Cardiac septum (tissue), 1 donor: ENCODE measurements at regions not wholly inside any gene's neighbourhood (a gene's known extent, or its start where the extent isn't known, plus 50 kb on each side); places are given as distances from the start of the nearest gene placed in this dataset.
"Not testable (repeated sequence)": the region's sequence is repeated elsewhere in the genome, so short reads cannot be mapped to it uniquely, and the experiment has no call there.

Experiments
- DNase-seq: peaks from one replicate; pipeline ENCODE4 v3.0.0-alpha.2; 2020; ENCODE audit warnings: low spot score
- intact Hi-C: fragments of 100-400 bp; cut with DNase I; formaldehyde crosslinking; loops from one replicate; pipeline ENCODE4 v1.14.0; 2022
- donor health status: DM: no; HTN: no; CAD: no.

DNA sequence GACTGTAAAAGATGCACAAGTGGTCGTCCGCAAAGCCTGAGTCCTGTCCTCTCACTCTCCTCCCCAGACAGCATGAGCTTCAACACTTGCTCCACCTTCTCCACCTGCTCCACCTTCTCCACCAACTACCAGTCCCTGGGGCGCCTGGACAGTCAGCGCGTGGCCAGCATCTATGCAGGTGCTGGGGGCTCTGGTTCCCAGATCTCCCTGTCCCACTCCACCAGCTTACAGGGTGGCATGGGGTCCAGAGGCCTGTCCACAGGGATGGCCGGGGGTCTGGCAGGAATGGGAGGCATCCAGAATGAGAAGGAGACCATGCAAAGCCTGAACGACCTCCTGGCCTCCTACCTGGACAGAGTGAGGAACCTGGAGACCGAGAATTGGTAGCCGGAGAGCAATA lies 162.2 kb upstream of the NT5E start:
- no peak for DNase-seq
- intact Hi-C loops: no loop called here

- intact Hi-C loops: no loop called here
- DNase-seq: no peak
These were observed 162.7 kb upstream of the NT5E start for GRCh38 chr6:85287158-85287557.

DNA sequence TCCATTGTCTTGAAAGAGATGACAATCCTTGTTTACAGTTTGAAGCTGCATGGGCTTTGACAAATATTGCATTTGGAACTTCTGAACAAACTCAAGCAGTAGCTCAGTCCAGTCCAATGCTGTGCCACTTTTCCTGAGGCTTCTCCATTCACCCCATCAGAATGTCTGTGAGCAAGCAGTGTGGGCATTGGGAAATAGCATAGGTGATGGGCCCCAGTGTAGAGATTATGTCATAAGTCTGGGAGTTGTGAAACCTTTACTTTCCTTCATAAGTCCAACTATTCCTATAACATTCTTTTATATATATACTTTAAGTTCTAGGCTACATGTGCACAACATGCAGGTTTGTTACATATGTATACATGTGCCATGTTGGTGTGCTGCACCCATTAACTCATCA lies 163.4 kb upstream of the NT5E start:
- DNase-seq, intact Hi-C loops: not testable (repeated sequence)

DNA sequence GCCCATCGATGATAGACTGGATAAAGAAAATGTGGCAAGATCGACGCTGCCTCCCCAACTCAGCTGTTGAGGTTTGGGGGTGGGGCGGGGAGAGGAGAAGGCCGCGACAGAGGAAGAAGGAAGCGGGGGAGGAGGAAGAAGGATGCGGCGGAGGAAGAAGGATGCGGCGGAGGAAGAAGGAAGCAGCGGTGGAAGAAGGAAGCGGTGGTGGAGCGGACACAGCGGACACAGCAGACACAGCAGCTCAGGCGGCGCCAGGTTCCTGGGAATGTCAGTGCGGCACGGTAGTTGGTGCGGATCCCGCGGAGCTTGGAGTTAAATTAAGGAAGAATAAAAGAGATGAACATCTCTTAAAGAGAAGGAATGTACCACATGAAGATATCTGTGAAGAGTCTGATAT lies 163.9 kb upstream of the NT5E start:
- DNase-seq: no peak
- intact Hi-C loops: no loop called here

GRCh38 chr6:85285114-85285513 lies 164.8 kb upstream of the NT5E start:
- intact Hi-C loops: no loop called here
- no peak for DNase-seq

GRCh38 chr6:85283436-85283835 lies 166.4 kb upstream of the NT5E start:
- intact Hi-C loops: no loop called here
- DNase-seq: no peak

GRCh38 chr6:85278466-85279035 lies 171.3 kb upstream of the NT5E start:
- intact Hi-C loops: no loop called here
- no peak for DNase-seq

- intact Hi-C loops, DNase-seq: not testable (repeated sequence)
These were observed 173.9 kb upstream of the NT5E start for GRCh38 chr6:85276026-85276425.

DNA sequence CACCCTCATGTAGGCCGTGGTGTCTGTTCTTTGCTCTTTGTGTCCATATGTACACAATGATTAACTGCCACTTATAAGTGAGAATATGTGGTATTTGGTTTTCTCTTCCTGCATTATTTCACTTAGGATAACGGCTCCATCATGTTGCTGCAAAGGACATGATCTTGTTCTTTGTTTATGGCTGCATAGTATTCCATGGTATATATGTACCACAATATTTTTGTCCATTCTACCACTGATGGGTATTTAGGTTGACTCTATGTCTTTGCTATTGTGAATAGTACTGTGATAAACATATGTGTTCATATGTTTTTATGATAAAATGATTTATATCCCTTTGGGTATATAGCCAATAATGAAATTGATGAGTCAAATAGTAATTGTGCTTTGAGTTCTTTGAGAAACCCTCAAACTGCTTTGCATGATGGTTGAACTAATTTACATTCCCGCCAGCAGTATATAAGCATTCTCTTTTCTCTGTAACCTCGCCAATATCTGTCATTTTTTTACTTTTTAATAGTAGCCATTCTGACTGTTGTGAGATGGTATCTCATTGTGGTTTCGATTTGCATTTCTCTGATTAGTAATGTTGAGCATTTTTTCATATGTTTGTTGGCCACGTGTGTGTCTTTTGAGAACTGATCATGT lies 174.4 kb upstream of the NT5E start:
- intact Hi-C loops: no loop called here
- no peak for DNase-seq

GRCh38 chr6:85273870-85274269 lies 176.0 kb upstream of the NT5E start:
- intact Hi-C loops: no loop called here
- no peak for DNase-seq

GRCh38 chr6:85273046-85273445 lies 176.8 kb upstream of the NT5E start:
- intact Hi-C loops: no loop called here
- no peak for DNase-seq

GRCh38 chr6:85272592-85272991 lies 177.3 kb upstream of the NT5E start:
- intact Hi-C loops: no loop called here

DNA sequence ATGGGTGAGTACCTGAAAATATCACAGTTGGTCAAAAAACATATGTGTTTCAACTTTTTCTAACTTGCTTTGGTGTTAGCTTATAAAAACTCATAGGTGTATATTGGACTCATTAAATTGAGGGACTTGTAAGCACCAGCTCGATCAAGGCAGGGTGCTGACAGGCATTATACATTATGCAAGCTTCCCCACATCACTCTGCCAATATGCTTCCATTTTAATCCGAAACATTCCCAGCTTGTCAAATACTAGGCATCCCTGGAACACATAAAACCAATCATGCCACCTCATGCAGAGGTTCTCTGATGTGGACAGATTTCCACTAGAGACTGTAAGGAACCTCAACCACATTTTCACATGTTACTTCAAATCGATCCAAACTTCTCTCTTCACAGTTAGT lies 187.3 kb upstream of the NT5E start:
- no peak for DNase-seq

More at GRCh38 chr6:85272592-85272991, 177.3 kb upstream of the NT5E start:
- DNase-seq: no peak

DNA sequence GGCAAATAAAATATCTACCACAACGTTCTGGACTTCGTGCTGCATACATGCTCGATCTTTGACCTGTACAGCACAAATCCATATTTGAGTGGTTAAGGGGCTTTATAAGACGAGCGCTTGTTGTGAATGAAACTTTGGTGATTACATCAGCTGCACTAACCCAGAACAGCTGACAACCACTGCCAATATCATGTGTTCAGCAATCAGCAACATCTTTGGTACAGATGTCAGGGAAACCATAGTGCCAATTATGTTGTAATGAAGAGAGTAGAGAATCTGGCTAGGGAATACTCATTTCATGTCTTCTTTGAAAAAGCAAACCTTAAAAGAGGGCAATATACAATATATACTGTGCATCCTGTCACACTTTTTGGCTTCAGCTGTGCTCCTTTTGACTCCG lies 188.6 kb upstream of the NT5E start:
- intact Hi-C loops: no loop called here
- DNase-seq: no peak

More for the DNA sequence above, 187.3 kb upstream of the NT5E start:
- intact Hi-C loops: no loop called here

- DNase-seq: no peak
- intact Hi-C loops: no loop called here
These were observed 194.2 kb upstream of the NT5E start for GRCh38 chr6:85255661-85256060.

DNA sequence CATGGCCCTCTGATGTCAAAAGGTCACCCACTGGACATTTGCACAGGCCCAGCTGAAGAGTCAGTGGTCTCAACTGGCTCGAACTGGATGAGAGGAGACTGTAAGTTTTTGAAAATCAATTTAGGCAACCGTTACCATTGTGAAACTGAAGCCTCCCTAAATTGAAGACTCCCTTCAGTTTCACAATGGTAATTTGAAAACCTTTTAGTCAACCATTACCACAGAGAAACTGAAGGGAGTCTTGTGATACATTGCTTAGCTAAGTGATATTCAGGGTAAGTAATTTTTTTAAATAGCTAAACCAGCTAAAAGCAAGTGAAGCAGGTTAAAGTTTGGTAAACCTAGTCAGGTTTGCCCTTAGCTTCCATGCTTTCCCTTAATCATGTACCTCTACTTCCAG lies 197.3 kb upstream of the NT5E start:
- intact Hi-C loops: no loop called here
- DNase-seq: no peak

DNA sequence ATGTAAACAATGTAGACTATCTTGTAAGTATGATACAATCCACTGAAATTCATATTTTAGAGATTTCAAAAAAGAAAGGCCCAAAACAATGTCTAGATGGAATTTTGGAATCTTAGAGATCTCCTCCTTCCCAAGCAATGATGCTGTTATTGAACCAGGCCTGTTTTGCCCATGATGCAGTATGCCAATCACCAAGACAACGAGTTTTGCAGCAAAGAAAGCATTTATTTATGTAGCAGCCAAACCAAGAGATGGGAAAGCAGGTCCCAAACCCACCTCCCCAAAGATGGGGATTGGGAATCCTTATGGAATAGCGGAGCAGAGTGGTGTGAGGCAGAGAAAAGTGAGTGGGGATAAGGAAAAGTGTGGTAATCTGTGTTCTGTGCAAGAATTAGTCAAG lies 197.8 kb upstream of the NT5E start:
- intact Hi-C loops: no loop called here

DNA sequence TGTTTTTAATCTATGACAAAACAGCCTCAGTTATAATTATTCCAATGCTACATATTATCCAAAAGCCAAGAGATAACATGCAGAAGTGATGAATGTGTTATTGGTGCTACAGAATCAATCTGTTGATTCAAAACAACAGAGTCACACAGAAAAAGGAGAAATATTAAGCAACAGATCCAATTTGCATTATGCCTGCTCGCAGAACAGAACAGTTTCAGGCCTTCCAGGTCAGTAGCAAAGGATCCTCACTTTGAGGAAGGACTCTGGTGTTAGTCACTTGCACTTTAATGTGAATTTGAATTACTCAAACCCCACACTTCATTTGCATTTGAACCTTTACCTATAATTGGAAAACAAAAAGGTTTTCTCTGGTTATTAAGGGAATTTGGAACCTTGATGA lies 198.6 kb upstream of the NT5E start:
- no peak for DNase-seq
- intact Hi-C loops: no loop called here

More for the DNA sequence above, 197.8 kb upstream of the NT5E start:
- DNase-seq: no peak

DNA sequence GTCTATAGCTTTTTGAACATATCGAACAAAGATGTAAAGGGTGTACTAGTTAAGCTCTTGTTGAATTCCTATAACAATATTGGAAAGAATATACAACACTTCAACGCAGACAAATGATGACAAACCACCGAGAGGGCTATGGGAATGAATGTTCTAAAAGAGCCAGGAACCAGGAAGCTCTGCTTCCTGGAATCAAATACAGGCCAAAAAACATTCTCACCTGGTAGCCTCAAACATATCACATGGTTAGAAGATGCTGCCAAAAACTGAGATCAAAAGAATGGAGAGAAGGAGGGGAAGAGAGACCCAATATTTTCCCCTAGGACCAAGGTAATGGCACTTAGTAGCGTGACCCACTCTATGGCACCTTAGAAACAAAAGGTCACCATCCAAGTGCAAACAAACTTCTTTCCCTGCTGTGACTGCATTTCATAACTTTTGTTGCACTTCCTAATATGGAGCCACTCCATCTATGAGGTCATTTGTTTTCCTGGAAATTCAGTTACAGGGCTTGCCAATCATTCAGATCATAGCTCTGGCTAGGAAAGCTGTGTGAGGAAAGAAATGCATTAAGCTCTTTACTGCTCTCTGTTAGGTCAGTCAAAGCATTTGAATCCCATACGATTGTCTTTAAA lies 199.2 kb upstream of the NT5E start:
- intact Hi-C loops: no loop called here
- DNase-seq: no peak

- intact Hi-C loops: no loop called here
- DNase-seq: no peak
These were observed 204.9 kb upstream of the NT5E start for GRCh38 chr6:85245004-85245403.

DNA sequence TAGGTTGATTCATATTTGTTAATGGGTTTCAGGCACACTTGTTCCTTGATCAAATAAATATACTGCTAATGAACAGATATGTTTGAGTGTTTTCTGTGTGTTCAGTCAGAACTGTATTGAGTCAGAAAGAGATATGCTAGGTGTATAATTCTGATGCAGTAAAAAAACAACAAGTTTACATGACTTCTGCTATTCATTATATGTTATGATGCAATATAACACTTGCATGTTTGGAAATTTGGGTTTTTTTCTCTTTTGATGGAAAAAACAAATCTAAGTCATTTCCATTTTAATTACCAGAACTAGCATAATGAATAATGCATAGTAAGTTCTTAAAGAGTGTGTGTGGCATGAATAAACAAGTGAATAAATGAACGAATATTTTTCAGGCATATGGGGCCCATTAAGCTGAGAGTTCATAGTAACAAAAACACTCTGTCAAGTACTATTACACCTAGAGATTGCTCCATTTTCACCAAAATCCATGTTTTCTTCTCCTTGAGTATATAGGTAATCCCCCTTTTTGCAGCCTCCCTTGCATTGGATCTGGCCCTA lies 208.3 kb upstream of the NT5E start:
- intact Hi-C loops: no loop called here
- no peak for DNase-seq
